HG03457 (cell line): ENCODE measurements at regions not wholly inside any gene's neighbourhood (a gene's known extent, or its start where the extent isn't known, plus 50 kb on each side); places are given as distances from the start of the nearest gene placed in this dataset.

Source experiments
- ATAC-seq: cut with Tn5 transposase; IDR thresholded peaks from one replicate; pipeline ENCODE4 v1.9.1; 2021; ENCODE audit warnings: moderate number of reproducible peaks; ENCODE audit not compliant: unreplicated experiment

- ATAC-seq = no peak
Observed at GRCh38 chrX:96615448-96615847, 69.2 kb upstream of the DIAPH2 start.

GRCh38 chrX:96619588-96619987 is 65.1 kb upstream of the DIAPH2 start:
- ATAC-seq = no peak

GRCh38 chrX:96621811-96622210 is 62.8 kb upstream of the DIAPH2 start:
- ATAC-seq = no peak
